NCI-H2029 treated with DMSO at 0.1 percent for 48 hours (cell line): ENCODE measurements at regions not wholly inside any gene's neighbourhood (a gene's known extent, or its start where the extent isn't known, plus 50 kb on each side); places are given as distances from the start of the nearest gene placed in this dataset.

ENCODE experiments used
- DNase-seq: peaks from one replicate; lab custom pipeline; 2025; lab: John Stamatoyannopoulos, UW

- no peak for DNase-seq
Measured at GRCh38 chr9:135220601-135221575, 133.4 kb downstream of the OLFM1 start.

- DNase-seq = no peak
Measured at GRCh38 chr9:135221576-135221950, 134.1 kb downstream of the OLFM1 start.

GRCh38 chr9:135221951-135222631 is 134.6 kb downstream of the OLFM1 start:
- DNase-seq = no peak

- no peak for DNase-seq
Measured at GRCh38 chr9:135222881-135223760, 135.7 kb downstream of the OLFM1 start.

GRCh38 chr9:135223831-135224230 is 136.4 kb downstream of the OLFM1 start:
- DNase-seq = no peak

GRCh38 chr9:135224286-135224877 is 136.9 kb downstream of the OLFM1 start:
- no peak for DNase-seq

- DNase-seq = no peak
Measured at GRCh38 chr9:135224921-135225541, 137.6 kb downstream of the OLFM1 start.

- DNase-seq = no peak
Measured at GRCh38 chr9:135225619-135226228, 138.3 kb downstream of the OLFM1 start.

GRCh38 chr9:135226369-135227050 is 139.0 kb downstream of the OLFM1 start:
- no peak for DNase-seq

- no peak for DNase-seq
Measured at GRCh38 chr9:135227641-135228251, 140.3 kb downstream of the OLFM1 start.

- DNase-seq = no peak
Measured at GRCh38 chr9:135228345-135228982, 141.0 kb downstream of the OLFM1 start.

- DNase-seq = no peak
Measured at GRCh38 chr9:135228983-135229625, 141.6 kb downstream of the OLFM1 start.

- no peak for DNase-seq
Measured at GRCh38 chr9:135229701-135230385, 142.4 kb downstream of the OLFM1 start.

- DNase-seq = no peak
Measured at GRCh38 chr9:135230386-135230765, 142.9 kb downstream of the OLFM1 start.

- no peak for DNase-seq
Measured at GRCh38 chr9:135230817-135231520, 143.5 kb downstream of the OLFM1 start.

GRCh38 chr9:135239100-135239768 is 151.8 kb downstream of the OLFM1 start:
- DNase-seq = no peak

- no peak for DNase-seq
Measured at GRCh38 chr9:135239769-135240141, 152.3 kb downstream of the OLFM1 start.
